Islet of Langerhans (tissue), 1 donor: ENCODE measurements at regions not wholly inside any gene's neighbourhood (a gene's known extent, or its start where the extent isn't known, plus 50 kb on each side); places are given as distances from the start of the nearest gene placed in this dataset.

ENCODE experiments used
- FAIRE-seq: peaks from one replicate; lab custom pipeline; 2011; peaks lifted over from hg19 to GRCh38; lab: Jason Lieb, UNC

DNA sequence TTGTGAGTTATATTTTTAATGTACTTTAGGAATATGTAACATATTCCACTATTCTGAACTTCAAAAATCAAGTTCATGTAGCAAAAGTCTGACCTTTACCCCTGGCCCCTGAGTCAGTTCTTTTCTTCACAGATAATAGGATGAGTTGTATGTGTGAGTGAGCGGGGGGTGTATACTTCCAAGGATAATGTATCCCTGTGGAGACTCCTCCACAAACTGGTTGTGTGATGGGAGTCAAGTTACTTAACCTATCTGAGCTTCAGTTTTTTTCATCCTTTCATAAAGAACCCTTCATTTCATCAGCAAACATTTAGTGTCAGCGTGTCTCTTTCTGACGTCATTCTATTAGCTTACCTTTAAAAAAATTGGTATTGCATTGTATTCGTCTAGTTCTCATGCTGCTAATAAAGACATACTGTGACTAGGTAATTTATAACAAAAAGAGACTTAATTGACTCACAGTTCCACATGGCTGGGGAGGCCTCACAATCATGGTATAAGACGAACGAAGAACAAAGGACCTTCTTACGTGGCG is 288.1 kb upstream of the GPC6 start:
- FAIRE-seq: no peak

GRCh38 chr13:92941167-92941566 is 285.4 kb upstream of the GPC6 start:
- FAIRE-seq: no peak

DNA sequence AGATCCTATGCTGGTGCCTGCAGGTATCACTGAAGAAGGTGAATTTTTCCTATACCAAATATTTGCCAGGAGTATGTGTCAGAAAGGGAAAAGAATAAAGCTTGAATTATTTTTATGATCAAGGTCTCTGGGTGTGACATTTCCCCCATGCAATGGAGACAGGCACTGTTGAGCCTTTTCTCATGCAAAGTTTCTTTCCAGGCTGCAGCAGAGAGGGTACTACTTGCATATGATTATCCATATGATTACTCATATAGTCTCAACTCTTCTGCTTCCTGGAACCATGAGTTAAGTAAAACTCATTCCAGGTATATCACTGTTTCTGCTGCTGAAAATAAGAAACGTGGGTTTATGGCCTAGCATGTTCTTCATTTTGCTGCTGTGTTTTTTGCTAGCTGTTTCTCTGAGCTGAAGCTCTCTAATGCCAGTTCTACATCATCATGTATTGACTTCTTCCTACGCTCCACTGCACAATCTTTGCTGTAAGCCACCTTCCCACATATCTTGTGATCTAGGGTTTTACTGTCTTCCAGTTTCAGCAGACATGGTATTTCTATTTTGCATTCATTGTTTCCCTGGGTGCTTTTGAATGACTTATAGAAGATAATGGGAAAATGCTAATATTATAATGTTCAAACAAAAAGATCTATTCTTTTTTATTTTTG is 278.7 kb upstream of the GPC6 start:
- FAIRE-seq: no peak

DNA sequence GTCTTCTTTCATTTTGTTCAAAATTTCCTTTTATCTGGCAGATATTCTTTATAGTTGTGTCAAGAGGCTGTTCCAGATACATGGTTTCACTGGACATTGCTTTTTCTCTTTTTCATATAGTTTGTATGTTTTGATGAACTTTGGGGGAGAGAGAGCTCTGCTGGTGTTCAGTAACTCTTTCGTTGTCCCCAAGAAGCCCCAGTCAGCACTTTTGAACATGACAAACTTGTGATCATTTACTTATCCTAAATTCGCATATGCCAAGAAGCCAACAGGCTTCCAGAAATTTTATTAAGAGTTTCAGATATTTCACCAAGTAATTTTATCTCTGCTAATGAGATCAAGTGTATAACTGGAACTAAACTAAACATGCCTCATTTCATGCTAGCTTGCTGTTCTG is 275.8 kb upstream of the GPC6 start:
- FAIRE-seq: no peak

DNA sequence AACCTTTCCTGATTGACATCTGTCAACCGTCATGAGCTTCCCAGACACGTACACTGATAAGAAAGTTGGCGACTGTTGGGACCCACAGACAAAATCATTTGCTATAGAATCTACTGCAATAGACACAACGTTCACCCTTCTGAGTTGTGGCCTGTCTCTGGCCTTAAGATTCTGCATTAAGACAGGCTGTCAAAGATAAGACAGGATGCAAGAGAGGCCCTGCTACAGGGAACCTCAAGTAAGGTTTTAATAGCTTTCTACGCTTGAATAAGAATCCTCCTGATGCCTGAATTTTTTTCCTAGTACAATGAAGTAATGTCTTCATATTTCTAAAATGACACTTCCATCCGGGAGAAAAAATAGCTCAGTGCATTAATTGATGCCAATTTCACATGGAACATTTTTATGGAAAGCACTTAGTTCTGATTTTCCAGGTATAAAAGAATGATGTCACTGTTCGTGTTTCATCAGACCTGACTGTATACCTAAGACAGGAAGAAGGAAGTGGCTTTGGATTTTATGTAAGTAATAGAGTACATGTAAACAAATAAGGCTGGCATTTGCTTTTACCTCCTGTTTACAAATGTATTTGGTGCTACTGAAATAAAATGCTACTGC is 275.2 kb upstream of the GPC6 start:
- no peak for FAIRE-seq

DNA sequence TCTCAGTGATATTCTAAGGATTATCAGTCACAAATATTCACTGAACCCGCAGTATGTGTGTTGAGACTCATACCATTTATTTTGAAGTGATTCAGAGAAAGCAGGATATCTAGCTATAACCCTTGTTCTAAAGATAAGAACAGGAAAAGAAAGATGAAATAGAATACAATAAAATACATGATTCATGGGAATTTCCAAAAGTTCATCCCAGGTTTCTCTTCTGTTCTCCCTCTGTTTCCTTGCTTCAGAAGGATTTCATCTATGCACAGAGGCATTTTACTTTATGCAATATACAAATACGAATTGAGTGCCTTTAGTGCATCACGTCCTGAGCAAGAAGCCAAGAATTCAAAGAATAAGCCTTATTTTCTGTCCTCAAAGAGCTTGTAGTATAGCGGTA is 274.4 kb upstream of the GPC6 start:
- FAIRE-seq: no peak

- FAIRE-seq: no peak
Observed at GRCh38 chr13:92954746-92955145, 271.9 kb upstream of the GPC6 start.

DNA sequence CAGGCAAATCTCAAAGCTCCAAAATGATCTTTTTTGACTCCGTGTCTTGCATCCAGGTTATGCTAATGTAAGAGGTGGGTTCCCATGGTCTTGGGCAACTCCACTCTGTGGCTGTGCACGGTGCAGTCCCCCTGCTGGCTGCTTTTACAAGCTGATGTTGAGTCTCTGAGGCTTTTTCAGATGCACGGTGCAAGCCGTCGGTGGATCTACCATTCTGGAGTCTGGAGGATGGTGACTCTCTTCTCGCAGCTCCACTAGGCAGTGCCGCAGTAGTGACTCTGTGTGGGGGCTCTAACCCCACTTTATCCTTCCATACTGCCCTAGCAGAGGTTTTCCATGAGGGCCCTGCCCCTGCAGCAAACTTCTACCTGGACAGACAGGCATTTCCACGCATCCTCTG is 266.8 kb upstream of the GPC6 start:
- FAIRE-seq: no peak

DNA sequence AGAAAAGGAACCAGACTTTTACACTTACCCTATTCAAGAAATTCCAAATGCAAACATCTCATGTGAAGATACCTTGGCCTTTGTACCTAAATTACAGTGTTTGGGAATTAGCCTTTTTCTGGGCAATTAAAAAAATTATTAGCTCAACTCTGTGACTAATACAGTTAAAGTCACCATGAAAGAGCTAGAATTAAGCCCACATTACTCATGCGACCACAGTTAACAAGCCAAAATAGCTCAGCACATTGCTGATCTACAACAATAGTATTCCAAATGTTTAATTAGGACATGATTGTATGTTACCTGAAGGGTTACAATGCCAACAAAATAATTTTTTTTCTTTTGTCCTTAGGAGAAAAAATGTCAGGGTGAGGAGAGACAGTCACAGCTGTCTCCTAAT is 263.6 kb upstream of the GPC6 start:
- FAIRE-seq: no peak

- no peak for FAIRE-seq
Observed at GRCh38 chr13:92966341-92966740, 260.3 kb upstream of the GPC6 start.

GRCh38 chr13:92966900-92967299 is 259.7 kb upstream of the GPC6 start:
- FAIRE-seq: no peak

- no peak for FAIRE-seq
Observed at GRCh38 chr13:92967923-92968322, 258.7 kb upstream of the GPC6 start.

DNA sequence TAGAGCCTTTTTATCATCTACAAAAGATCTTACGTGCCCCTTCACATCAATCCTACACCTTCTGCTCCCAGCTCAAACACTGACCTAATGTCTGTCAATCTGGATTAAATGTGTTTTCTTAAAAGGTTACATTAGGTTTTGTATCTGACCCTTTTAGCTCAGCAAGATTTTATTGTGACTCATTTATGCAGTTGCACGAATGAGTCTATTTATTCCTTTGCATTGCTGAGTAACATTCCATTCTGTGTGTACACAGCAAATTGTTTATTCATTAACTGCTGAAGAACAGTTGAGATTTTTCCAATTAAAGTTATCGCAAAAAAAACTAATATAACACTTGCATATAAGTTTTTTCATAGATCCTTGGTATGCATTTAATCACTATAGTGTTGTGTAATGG is 253.9 kb upstream of the GPC6 start:
- no peak for FAIRE-seq

GRCh38 chr13:92974905-92975429 is 251.6 kb upstream of the GPC6 start:
- FAIRE-seq: no peak

DNA sequence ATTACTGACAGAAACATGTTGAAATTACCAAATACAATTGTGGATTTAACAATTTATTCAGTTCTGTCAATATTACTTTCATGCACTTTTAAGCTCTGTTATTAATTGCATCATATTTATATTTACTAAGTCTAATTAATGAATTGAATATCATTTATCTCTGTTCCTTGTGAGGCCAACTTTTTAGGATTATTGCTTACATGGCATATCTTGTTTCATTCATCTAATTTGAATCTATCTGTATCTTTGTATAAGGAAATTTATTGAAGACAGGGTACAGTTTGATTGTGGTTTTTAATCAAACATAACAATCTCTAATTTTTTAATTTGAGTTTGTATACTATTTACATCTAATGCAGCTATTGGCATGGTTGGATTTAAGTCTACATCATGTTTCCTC is 249.9 kb upstream of the GPC6 start:
- FAIRE-seq: no peak

- FAIRE-seq: no peak
Observed at GRCh38 chr13:92984151-92984550, 242.5 kb upstream of the GPC6 start.

- no peak for FAIRE-seq
Observed at GRCh38 chr13:92989301-92989700, 237.3 kb upstream of the GPC6 start.

- FAIRE-seq: no peak
Observed at GRCh38 chr13:92991692-92992091, 234.9 kb upstream of the GPC6 start.

- no peak for FAIRE-seq
Observed at GRCh38 chr13:92994056-92994455, 232.6 kb upstream of the GPC6 start.

DNA sequence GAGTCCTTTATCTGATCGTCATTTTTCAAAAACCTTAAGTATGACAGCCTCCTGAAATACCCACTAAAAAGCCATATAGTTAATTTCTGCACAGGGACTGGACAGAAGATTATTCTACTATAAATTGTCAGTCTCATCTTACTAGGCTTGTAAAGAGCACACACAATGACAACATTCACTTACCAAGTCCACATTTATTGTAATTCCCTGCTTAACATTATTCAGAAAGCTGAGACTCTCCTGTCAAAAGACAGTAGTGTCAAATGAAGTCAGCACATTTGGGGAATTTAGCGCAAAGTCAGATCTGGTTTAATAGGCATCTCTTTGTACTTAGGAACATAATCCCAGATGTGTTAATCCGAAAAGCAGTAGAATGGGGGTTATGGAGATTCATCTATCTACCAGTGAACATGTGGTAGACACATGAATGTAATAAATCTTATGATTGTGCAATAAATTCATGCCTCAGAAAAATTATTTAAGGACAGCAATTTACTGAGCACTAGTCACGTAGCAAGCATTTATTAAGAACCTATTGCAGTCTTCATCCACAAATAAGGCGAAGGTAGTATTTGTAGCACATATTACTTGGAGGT is 224.6 kb upstream of the GPC6 start:
- FAIRE-seq: no peak

GRCh38 chr13:93003531-93003930 is 223.1 kb upstream of the GPC6 start:
- no peak for FAIRE-seq

- no peak for FAIRE-seq
Observed at GRCh38 chr13:93004919-93005318, 221.7 kb upstream of the GPC6 start.

DNA sequence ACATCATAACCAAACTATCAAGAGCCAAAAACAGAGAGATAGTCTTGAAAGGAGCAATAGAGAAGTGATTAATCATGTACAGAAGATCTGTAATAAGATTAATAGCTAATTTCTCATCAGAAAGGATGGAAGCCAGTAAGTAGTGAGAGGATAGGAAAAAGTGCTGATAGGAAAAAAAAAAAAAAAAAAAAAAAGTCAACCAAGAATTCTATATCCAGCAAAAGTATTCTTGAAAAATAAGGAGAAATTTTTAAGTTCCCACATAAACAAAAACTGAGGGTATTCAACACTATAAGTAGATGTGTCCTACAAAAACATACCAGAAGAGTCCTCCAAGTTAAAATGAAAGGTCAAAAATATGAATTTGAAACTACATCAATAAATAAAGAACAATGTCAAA is 218.7 kb upstream of the GPC6 start:
- FAIRE-seq: no peak
